ENCODE measurements at regions not wholly inside any gene's neighbourhood (a gene's known extent, or its start where the extent isn't known, plus 50 kb on each side); places are given as distances from the start of the nearest gene placed in this dataset.
A peak's percentile ranks its signal among the peaks of the same experiment; 100 is the strongest.
"Not testable (repeated sequence)": the region's sequence is repeated elsewhere in the genome, so short reads cannot be mapped to it uniquely, and the experiment has no call there.

DNA sequence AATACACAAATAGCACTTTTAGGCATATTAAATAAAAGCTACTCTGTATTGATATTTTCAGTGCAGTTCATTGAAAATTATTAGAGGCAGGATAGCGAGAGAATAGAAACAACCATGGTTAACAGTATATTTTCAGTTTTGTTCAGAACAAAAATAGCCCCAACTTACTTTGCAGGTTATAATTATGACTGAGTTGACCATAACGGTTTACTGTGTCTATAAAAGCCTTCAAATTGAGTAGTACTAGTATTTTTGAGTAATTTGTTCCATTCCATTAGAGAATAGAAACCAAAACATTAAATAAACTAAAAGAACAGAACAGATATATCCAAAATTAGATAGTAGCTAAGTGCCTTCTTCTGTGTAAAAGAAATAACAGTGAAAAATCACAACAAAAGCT, 1108.4 kb upstream of the PCDH20 start:
- DNase-seq, result no peak

DNA sequence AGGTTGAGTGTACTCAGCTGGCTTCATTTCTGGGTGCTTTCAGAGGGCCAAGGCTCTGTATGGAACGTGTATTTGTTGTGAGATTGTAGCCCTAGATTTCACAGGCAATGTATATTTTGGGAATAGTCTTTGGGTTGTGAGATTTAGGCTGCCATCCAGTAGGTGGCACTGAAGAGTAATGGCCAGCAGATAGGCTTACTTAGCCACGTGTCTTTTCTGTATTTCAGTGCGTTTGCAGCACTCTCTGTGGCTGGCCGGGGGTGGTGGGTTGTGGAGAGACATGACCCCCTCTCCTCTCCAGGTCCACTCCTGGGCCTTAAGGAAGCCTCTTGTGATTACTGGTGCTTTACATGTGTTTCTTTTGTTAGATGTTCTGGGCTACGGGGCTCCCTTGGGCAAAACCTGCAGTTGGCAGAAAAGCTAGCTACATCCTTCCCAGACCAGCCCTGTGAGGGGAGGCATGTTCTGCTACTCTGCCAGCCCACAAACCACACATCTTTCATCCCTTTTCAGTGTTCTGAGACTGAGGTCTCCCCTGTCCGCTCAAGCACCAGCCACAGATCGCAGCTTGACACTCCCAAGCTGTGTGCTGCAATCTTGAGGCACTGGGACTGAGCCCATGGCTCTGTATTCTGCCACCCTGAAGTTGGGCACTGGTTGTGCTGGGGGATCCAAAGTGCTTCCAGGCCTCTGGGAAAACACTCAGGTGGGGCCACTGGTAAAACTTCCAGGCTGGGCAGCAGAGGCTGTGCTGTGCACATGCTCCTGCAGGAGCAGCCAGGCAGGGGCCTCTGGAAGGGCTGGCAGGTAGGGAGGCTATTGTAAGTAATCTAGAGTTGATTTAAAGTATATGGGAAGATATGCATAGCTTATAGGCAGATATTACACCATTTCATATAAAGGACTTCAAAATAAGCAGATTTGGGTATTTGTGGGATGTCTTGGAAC, 1096.8 kb upstream of the PCDH20 start:
- DNase-seq, result peak; percentile 0

DNA sequence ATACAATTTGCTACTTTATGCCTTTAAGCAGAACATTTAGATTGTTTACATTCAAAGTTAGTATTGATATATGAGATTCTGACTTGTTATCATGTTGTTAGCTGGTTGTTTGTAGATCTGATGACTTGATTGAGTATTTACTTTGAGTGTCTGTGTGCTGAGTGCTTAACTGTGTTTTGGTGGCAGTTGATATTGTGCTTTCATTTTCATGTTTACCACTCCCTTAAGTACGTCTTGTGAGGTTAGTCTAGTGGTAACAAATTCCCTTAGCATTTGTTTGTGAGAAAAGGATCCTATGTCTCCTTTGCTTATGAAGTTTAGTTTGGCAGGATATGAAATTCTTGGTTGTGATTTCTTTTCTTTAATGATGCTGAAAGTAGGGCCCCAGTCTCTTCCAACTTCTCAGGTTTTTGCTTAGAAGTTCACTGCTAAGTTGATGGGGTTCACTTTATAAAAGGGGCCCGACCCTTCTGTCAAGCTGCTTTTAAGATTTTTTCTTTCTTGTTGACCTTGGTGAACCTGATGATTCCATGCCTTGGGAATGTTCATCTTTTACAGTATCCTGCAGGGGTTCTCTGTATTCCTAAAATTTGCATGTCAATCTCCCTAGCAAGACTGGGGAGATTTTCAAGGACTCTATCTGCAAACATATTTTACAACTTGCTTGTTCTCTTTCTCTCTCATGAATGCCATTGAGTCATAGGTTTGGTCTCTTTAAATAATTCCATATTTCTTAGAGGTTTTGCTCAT, 1095.4 kb upstream of the PCDH20 start:
- DNase-seq, result no peak

DNA sequence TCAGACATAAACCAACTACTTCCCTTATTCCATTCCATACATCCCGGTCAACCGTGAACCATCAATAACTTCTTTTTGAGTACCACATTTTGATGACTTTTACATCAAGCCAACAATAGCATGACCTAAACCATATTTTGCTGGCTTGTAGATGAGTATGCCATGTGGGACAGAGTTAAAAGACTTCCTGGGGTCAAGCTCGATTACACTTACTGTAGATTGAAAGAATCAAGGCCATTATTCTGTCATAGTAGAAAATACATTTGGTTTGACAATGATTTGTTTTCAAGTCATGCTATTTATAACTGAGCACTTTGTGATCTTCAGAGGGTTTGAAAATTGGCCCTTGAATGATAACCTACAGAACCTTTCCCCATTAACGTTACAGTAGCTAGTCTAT, 1086.9 kb upstream of the PCDH20 start:
- DNase-seq, result no peak

GRCh38 chr13:62489731-62490130, 1074.1 kb upstream of the PCDH20 start:
- no peak for DNase-seq

DNA sequence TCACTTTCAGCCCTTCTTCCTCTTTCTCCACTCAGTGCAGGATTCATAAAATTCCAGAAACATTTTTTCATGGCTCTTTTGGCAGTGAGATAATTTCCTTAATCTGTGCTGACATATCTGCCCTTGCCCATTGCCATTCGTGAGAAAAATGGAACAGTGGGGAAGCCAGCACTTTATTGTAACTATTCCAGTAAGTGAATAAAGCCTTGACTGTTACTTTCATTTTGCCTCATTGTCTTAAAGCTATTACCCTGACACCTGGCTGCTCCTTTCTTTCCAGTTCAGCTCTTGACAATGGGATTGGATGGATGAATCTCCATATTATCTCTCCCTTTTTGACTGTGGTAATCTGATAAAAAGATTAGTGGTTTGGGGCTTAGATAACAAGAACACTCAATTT, 1068.1 kb upstream of the PCDH20 start:
- DNase-seq, result no peak

DNA sequence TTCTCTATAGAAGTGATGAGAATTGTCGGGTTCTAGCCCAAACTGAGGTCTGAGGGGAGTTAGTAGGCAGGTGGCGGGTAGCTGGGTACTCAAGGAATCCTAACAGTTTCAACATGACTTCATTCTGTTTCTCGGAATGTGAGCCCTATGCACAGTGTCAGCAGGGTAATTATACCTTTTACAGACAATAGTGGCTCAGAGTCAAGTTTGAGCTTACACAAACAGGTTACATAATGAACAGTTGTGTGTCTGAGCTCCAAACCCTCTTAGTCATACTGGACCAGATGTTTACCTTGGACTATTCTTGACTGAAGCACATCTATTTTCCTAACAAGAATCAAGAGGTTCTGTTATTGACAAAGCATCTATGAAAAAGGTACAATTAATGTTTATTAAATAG, 1066.7 kb upstream of the PCDH20 start:
- no peak for DNase-seq

- no peak for DNase-seq
These were observed 1058.2 kb upstream of the PCDH20 start for GRCh38 chr13:62473944-62474237.

DNA sequence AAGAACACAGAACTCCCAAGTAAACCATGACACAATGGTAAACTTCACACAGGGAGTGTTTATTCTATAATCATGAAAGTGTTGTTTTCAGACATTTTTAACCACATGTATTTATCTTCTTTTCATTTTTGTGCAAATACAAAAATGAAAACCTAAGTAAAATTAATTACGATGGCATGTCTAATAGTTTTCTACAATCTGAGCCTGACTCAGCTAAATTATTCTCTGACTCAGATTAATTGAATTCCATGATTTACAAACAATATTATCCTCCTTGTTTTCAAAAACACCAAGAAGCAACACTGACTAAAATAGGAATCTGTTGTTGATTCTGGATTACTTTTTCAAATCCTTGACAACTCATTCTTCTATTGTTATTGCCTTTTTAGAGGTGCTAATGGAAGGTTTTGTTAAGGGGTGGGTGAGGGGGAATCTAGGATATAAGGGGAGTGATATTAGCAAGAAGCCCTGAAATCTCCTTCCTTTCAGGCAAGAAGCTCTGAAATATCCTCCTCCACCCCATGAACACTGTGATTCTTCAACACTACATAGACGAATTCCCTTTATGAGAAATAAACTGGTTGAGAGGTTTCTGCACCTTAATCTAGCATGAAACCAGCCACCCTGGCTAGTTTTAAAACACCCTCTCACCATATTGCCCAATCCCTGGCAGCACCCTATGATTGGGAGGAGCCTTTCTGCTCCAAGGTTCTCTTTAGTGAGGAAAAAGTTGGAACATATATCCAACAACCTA, 1057.7 kb upstream of the PCDH20 start:
- no peak for DNase-seq

DNA sequence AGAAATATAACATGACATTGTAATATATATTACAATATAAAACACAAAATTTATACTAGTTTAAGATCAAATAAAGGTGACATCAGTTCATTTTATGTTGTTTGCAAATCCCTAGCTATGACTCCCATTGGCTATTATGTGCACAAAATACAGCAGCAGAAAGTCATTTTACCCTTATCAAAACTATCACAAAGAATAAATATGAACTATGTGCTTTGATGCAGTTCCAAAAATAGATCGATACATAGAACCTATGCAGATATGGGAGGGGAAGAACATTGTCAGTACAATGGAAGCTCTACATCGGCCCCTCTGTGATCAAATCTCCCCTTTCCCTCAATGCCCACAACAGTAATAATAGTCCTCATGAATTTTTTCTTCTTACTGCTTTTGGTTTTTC, 1038.1 kb upstream of the PCDH20 start:
- DNase-seq, result no peak

- no peak for DNase-seq
These were observed 1035.1 kb upstream of the PCDH20 start for GRCh38 chr13:62450759-62451158.

GRCh38 chr13:62447771-62448382, 1032.2 kb upstream of the PCDH20 start:
- not testable (repeated sequence) for DNase-seq

DNA sequence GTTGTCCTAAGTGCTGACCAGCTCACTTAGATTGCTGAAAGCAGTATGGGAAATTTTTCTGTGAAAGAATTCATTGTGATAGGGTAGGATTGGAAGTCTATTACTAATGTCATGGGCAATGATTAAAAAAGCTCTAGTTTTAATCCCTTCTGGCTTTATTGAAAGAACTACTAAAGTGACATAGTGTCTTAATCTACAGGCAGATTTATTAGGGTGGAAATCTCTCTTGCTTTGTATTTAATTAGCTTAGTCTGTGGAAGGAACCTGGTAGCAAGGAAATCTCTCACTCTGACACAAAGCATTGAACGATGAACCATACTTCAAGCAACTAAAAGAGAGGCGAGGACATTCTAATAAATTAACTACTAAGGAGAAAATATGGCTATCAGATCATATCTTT, 1029.2 kb upstream of the PCDH20 start:
- no peak for DNase-seq

DNA sequence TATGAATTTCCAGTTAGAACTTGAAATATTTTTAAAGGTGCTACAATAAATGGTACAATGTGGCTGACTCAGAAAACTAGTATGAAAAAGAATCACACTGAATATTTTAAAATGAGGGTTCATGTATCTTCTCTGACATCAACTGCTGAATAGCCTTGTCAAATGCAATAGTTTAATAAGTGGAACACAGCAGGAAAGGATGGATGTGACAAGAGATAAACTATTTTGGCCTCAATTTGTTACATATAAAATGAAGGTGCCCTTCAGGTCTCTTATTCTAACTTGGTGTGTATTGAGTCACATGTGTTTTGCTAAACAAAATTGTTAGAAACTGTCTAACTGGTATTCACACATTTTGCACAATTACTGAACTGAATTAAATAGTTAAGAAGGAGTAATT, 1018.4 kb upstream of the PCDH20 start:
- no peak for DNase-seq

DNA sequence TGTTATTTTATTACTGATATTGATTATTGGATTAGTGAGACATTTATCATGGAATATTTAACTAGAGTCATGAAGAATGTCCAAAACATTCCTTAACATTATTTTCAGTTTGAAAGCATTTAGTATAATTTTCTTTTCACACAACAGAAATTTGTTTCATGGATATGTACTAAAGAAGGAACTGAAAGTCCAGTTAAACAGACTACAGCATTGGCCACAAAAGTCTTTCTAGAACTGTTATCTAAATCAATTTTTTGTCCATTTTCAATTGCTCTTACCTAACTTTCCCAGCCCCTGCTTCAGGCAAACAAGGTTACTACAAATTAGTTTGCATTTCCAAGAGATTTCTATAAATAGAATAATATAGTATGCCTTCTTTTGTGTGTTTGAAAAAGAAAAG, 1018.0 kb upstream of the PCDH20 start:
- no peak for DNase-seq

DNA sequence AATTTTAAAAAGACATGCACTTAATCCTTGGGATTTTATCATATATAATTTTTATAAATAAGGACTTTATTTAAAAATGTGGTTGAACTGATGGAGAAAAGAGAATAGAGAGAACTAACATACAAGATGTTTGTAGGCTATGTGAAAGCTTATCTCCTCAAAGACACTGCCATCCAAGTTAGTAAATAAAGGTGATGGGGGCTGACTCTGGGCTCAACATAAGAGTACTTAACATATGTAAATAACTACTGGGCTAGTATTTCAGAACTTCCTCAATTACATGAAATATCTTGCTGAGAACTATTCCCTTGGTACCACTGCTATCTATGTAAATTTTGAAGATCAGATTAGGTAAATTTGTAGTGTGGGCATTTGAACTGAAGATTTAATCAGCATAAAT, 1017.3 kb upstream of the PCDH20 start:
- DNase-seq, result no peak

- no peak for DNase-seq
These were observed 1016.6 kb upstream of the PCDH20 start for GRCh38 chr13:62432295-62432694.

DNA sequence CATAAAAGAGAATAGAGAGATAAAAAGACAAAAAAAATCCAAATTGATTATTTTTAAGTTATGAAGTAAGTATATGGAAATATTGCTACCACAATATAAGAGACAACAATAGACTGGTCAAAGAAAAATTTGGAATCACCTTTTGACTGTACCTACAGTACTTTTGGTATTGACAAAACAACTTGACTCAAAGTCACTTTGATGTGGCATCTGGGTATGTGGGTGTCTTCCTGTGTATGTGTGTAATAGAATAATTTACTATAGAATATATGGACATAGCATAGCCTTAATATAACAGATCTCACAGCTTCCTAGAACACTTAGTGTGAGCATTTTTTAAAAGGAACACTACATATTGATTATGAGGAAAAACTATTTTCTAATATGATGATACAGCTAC, 1016.2 kb upstream of the PCDH20 start:
- DNase-seq, result no peak

- DNase-seq, result no peak
These were observed 1003.2 kb upstream of the PCDH20 start for GRCh38 chr13:62418872-62419271.

DNA sequence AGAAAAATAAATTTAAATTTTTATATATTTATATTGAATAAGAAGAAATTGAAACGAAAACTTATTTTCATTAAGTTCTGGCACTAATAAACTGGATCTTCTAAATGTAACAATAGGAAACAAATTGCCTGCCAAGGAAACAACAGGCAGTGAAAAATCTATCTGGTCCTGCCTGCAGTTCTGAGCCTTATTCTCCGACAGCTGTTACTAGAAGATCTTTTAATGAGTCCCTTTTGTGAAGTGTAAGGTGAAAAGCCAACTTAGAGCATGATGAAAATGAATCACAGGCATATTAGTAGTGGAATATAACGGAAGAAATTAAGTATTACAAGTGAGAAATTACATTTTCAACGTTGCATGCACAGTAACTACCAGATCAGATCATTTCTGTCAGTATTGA, 1002.7 kb upstream of the PCDH20 start:
- no peak for DNase-seq

DNA sequence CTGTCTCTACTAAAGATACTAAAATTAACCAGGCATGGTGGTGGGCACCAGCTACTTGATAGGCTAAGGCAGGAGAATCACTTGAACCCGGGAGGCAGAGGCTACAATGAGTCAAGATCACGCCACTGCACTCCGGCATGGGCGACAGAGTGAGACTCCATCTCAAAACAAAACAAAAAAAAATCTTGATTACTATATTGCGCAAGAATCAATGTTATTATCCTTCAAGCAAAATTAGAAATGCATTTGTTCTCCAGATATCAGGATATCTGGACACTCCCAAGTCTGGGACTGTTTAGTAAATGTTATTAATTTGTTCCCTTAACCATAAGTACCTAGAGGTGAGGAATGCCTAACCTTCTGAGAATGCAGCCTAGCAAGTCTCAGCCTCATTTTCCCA, 992.2 kb upstream of the PCDH20 start:
- DNase-seq, result no peak

DNA sequence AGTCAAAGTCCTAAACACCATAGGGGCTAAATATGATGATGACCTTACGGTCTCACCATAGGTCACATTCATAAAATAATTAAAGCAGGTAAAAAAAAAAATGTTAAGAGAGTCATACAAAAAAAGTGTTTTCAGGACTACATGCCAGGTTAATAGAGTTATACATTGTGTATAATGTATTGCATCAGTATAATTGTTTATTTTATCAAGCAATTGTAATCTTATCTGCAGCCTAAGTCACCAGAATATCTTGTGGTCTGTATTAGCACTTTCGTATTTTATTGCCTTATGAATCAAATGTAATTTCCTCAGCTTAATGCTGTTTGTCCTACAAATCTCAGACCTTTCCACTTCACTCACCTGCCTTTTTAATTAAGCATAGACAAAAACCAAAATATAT, 972.9 kb upstream of the PCDH20 start:
- no peak for DNase-seq

GRCh38 chr13:62387647-62388046, 972.0 kb upstream of the PCDH20 start:
- no peak for DNase-seq

Measured in NCI-H1694 treated with DMSO at 0.1 percent for 48 hours (cell line).